NB4 (cell line): ENCODE measurements at regions not wholly inside any gene's neighbourhood (a gene's known extent, or its start where the extent isn't known, plus 50 kb on each side); places are given as distances from the start of the nearest gene placed in this dataset.

Source experiments
- DNase-seq: peaks from one replicate; pipeline ENCODE4 v3.0.0; 2010; ENCODE audit warnings: low read depth
- H3K4me3 ChIP-seq: one replicate; pipeline ENCODE4 v1.5.1; 2011; ENCODE audit warnings: mild to moderate bottlenecking, low read depth, low read length, moderate library complexity
- MAX ChIP-seq: IDR thresholded peaks from 2 replicates; pipeline ENCODE4 v1.6.1; 2011; ENCODE audit warnings: low read depth, low read length
- MYC ChIP-seq: IDR thresholded peaks from 2 replicates; pipeline ENCODE4 v1.6.1; 2011; ENCODE audit warnings: low read depth, low read length
- POLR2A ChIP-seq: IDR thresholded peaks from 2 replicates; pipeline ENCODE4 v1.6.1; 2011; ENCODE audit warnings: mild to moderate bottlenecking; ENCODE audit not compliant: insufficient read length; ENCODE audit errors: extremely low read depth
- TF ChIP-seq, protein P1 (sequence below): IDR thresholded peaks from one replicate; pipeline ENCODE4 v1.5.1; 2012; ENCODE audit warnings: low read depth, low read length

DNA sequence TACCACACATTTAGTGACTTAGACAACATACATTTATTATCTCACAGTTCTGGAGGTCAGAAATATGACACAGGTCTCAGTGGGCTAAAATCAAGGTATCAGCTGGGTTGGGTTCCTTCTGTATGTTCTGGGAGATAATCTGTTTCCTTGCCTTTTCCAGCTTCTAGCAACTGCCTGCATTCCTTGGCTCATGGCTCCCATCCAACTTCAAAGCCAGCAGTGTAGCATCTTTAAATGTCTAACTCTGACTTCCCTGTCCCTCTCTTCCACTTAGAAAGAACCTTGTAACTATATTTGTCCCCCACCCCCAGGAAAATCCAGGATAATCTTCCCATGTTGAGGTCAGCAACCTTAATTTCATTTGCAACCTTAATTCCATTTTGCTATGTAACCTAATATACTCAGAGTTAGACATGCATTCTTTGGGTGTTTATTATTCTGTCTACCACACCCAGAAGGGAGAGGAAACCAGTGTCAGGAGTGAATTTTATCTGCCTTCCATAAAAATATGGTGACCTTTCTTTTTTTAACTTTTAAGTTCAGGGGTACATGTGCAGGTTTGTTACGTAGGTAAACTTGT, 57.3 kb upstream of the SMIM30 start:
- no peak for DNase-seq
- TF ChIP-seq, protein P1, sequence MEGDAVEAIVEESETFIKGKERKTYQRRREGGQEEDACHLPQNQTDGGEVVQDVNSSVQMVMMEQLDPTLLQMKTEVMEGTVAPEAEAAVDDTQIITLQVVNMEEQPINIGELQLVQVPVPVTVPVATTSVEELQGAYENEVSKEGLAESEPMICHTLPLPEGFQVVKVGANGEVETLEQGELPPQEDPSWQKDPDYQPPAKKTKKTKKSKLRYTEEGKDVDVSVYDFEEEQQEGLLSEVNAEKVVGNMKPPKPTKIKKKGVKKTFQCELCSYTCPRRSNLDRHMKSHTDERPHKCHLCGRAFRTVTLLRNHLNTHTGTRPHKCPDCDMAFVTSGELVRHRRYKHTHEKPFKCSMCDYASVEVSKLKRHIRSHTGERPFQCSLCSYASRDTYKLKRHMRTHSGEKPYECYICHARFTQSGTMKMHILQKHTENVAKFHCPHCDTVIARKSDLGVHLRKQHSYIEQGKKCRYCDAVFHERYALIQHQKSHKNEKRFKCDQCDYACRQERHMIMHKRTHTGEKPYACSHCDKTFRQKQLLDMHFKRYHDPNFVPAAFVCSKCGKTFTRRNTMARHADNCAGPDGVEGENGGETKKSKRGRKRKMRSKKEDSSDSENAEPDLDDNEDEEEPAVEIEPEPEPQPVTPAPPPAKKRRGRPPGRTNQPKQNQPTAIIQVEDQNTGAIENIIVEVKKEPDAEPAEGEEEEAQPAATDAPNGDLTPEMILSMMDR: no peak
- TF ChIP-seq POLR2A: no peak
- no peak for TF ChIP-seq MYC
- TF ChIP-seq MAX: no peak
- H3K4me3 ChIP-seq: no peak overlapping the region

DNA sequence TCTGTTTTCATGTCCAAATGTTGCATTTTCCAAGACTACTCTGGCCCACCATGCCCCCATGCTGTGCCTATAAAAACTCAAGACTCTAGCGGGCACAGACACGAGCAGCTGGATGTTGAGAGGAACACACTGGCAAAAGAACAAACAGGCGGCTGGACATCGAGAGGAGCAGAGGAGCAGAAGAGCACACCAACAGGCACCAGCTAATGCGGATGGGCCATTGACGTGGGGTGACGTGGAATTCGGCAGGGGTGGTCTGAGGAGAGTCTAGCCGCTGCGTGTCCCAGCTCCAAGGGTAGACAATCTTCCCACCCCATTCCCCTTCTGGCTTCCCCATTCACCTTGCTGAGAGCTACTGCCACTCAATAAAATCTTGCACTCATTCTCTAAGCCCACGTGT, 54.4 kb upstream of the SMIM30 start:
- TF ChIP-seq POLR2A (no peak), MAX (no peak), MYC (no peak)
- TF ChIP-seq, protein P1: no peak
- no peak overlapping the region for H3K4me3 ChIP-seq
- DNase-seq: no peak

GRCh38 chr7:113170591-113170990, 52.2 kb upstream of the SMIM30 start:
- DNase-seq: no peak
- no peak for TF ChIP-seq MYC
- no peak for TF ChIP-seq POLR2A
- no peak for TF ChIP-seq MAX
- TF ChIP-seq, protein P1: no peak
- H3K4me3 ChIP-seq: no peak overlapping the region
